A673 (cell line): ENCODE measurements at regions not wholly inside any gene's neighbourhood (a gene's known extent, or its start where the extent isn't known, plus 50 kb on each side); places are given as distances from the start of the nearest gene placed in this dataset.

Source experiments
- BruUV-seq: library from RNA; stranded (reverse); fragments of 400-500 nt; replicated peaks from 2 replicates; lab custom pipeline; 2021; lab: Mats Ljungman, UMichigan
- CTCF ChIA-PET: fragments of 300-600 bp; sonication (Branson Sonifier 250); formaldehyde crosslinking; loops from one replicate; lab custom pipeline; 2022; ENCODE audit warnings: antibody characterized with exemption; lab: Charles Lee
- POLR2A ChIA-PET: fragments of 300-600 bp; sonication (Branson Sonifier 250); formaldehyde crosslinking; loops from one replicate; lab custom pipeline; 2022; ENCODE audit warnings: antibody characterized with exemption; ENCODE audit not compliant: low non-redundant PET; lab: Charles Lee
- DNase-seq: peaks from one replicate; pipeline ENCODE4 v3.0.0-alpha.2; 2015; ENCODE audit warnings: low spot score
- H3K27ac ChIP-seq: fragments of 200-600 bp; sonication (generic); 2 replicates; pipeline ENCODE4 v1.5.1; 2016; ENCODE audit warnings: mixed run types, low read depth, mild to moderate bottlenecking, mixed read lengths, antibody characterized with exemption, low read length; ENCODE audit not compliant: poor library complexity, severe bottlenecking
- H3K27me3 ChIP-seq: fragments of 200-600 bp; sonication (generic); replicated peaks from 2 replicates; pipeline ENCODE4 v1.6.1; 2017; ENCODE audit warnings: mixed run types, low read depth, mild to moderate bottlenecking, mixed read lengths, antibody characterized with exemption, low read length; ENCODE audit not compliant: insufficient read depth, poor library complexity
- H3K36me3 ChIP-seq: fragments of 200-600 bp; sonication (generic); 2 replicates; pipeline ENCODE4 v1.6.1; 2016; ENCODE audit warnings: mixed run types, mild to moderate bottlenecking, mixed read lengths, antibody characterized with exemption, low read length; ENCODE audit not compliant: insufficient read depth, poor library complexity, severe bottlenecking
- H3K4me1 ChIP-seq: fragments of 200-600 bp; sonication (generic); 2 replicates; pipeline ENCODE4 v1.6.1; 2017; ENCODE audit warnings: mixed run types, mild to moderate bottlenecking, mixed read lengths, antibody characterized with exemption, low read length; ENCODE audit not compliant: insufficient read depth, poor library complexity, severe bottlenecking
- H3K4me3 ChIP-seq: fragments of 200-600 bp; sonication (generic); 2 replicates; pipeline ENCODE4 v1.5.1; 2016; ENCODE audit warnings: low read depth, mixed run types, mild to moderate bottlenecking, mixed read lengths, low read length; ENCODE audit not compliant: poor library complexity, severe bottlenecking
- H3K9me3 ChIP-seq: fragments of 200-600 bp; sonication (generic); 2 replicates; pipeline ENCODE4 v1.6.1; 2016; ENCODE audit warnings: mixed run types, low read depth, mild to moderate bottlenecking, mixed read lengths, antibody characterized with exemption, low read length; ENCODE audit not compliant: poor library complexity, severe bottlenecking
- EZH2 ChIP-seq: fragments of 200-600 bp; sonication (generic); IDR thresholded peaks from 2 replicates; pipeline ENCODE4 v1.6.1; 2017; ENCODE audit warnings: borderline replicate concordance, low read depth, mild to moderate bottlenecking, mixed read lengths, antibody characterized with exemption, low read length; ENCODE audit not compliant: poor library complexity, severe bottlenecking
- intact Hi-C: fragments of 100-400 bp; cut with micrococcal nuclease; formaldehyde crosslinking; loops from one replicate; pipeline ENCODE4 v1.10.0; 2022; ENCODE audit not compliant: unreplicated experiment
- TF ChIP-seq, protein P1 (sequence below): fragments of 300-800, 200-600 bp; sonication (generic); conservative IDR thresholded peaks from 2 replicates; pipeline ENCODE4 v1.5.1; 2017; ENCODE audit warnings: low read depth, mild to moderate bottlenecking, antibody characterized with exemption, low read length, moderate library complexity, mixed read lengths

- no TSS peak for BruUV-seq
- POLR2A ChIA-PET, result no interaction called here
- CTCF ChIA-PET, result no interaction called here
- Histone ChIP-seq H3K27ac (no peak overlapping the region), H3K9me3 (no peaks in the 10 kb centered on the region), H3K4me3 (no peak overlapping the region), H3K36me3 (no peaks in the 10 kb centered on the region), H3K27me3 (no peaks in the 10 kb centered on the region), H3K4me1 (no peaks in the 10 kb centered on the region)
- no peak for TF ChIP-seq EZH2
- TF ChIP-seq, protein P1, sequence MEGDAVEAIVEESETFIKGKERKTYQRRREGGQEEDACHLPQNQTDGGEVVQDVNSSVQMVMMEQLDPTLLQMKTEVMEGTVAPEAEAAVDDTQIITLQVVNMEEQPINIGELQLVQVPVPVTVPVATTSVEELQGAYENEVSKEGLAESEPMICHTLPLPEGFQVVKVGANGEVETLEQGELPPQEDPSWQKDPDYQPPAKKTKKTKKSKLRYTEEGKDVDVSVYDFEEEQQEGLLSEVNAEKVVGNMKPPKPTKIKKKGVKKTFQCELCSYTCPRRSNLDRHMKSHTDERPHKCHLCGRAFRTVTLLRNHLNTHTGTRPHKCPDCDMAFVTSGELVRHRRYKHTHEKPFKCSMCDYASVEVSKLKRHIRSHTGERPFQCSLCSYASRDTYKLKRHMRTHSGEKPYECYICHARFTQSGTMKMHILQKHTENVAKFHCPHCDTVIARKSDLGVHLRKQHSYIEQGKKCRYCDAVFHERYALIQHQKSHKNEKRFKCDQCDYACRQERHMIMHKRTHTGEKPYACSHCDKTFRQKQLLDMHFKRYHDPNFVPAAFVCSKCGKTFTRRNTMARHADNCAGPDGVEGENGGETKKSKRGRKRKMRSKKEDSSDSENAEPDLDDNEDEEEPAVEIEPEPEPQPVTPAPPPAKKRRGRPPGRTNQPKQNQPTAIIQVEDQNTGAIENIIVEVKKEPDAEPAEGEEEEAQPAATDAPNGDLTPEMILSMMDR, result no peak
- no peak for DNase-seq
- intact Hi-C loops, result no loop called here
Measured at GRCh38 chr6:155936127-155936526, 480.5 kb upstream of the NOX3 start.

- H3K27ac ChIP-seq, result no peak overlapping the region
- H3K27me3 ChIP-seq, result no peaks in the 10 kb centered on the region
- TF ChIP-seq, protein P1, result no peak
- TF ChIP-seq EZH2, result no peak
- ChIA-PET POLR2A (no interaction called here), CTCF (no interaction called here)
- no peaks in the 10 kb centered on the region for H3K36me3 ChIP-seq
- H3K4me1 ChIP-seq, result no peaks in the 10 kb centered on the region
- no TSS peak for BruUV-seq
- intact Hi-C loops, result no loop called here
- no peak overlapping the region for H3K4me3 ChIP-seq
- DNase-seq, result no peak
- H3K9me3 ChIP-seq, result no peaks in the 10 kb centered on the region
Measured at GRCh38 chr6:155916846-155917624, 461.4 kb upstream of the NOX3 start.

DNA sequence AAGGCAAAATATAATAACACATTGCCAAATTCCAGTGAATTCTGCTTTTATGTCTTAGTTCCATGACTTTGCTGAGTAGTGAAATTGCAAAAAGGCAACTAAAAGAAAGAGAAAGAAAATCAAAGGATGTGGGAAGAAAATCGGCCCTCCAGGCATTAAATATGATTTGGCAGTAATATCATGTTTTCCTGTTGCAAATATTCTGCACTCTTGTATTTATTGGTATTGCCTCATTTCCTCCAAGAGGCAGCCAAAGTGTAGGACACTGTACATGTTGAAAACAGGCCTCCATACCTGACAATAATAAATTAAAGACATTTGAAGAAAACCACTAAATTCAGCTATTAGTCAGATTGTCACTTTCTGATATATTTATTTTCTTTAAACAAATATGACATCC, 460.0 kb upstream of the NOX3 start:
- no peaks in the 10 kb centered on the region for H3K36me3 ChIP-seq
- H3K4me3 ChIP-seq, result no peak overlapping the region
- H3K4me1 ChIP-seq, result no peaks in the 10 kb centered on the region
- TF ChIP-seq, protein P1, result no peak
- TF ChIP-seq EZH2, result no peak
- no peak overlapping the region for H3K27ac ChIP-seq
- H3K9me3 ChIP-seq, result no peaks in the 10 kb centered on the region
- no peak for DNase-seq
- BruUV-seq, result no TSS peak
- ChIA-PET POLR2A (no interaction called here), CTCF (no interaction called here)
- intact Hi-C loops, result no loop called here
- no peaks in the 10 kb centered on the region for H3K27me3 ChIP-seq
